ENCODE measurements at regions not wholly inside any gene's neighbourhood (a gene's known extent, or its start where the extent isn't known, plus 50 kb on each side); places are given as distances from the start of the nearest gene placed in this dataset.

GRCh38 chr18:78056011-78056410 is 806.4 kb downstream of the GALR1 start:
- TF ChIP-seq CTCF (IDR thresholded peaks at IDR 0.05; ENCODE audit: borderline replicate concordance, extremely low read depth, low read length, poor library complexity, severe bottlenecking) (no peak), EZH2 (IDR thresholded peaks at IDR 0.05; ENCODE audit: borderline replicate concordance, low read depth, low read length, severe bottlenecking) (no peak)
- no peaks in the 10 kb centered on the region for H3K9me3 ChIP-seq (ENCODE audit: insufficient read depth, low read length, severe bottlenecking)
- H3K27me3 ChIP-seq (ENCODE audit: insufficient read depth, low read length, poor library complexity) = peaks cover 14% of the 10 kb centered on the region
- DNase-seq (no peak), ATAC-seq (ENCODE audit: insufficient read depth, low read depth) (no peak)
- H3K79me2 ChIP-seq (ENCODE audit: insufficient read depth, low read length) = no peaks in the 10 kb centered on the region
- H3K4me3 ChIP-seq (ENCODE audit: low read depth in 1 of 2, low read length in 2 of 2) = no peak overlapping the region
- H3K36me3 ChIP-seq (ENCODE audit: insufficient read depth, low read length) = no peaks in the 10 kb centered on the region
- no peak overlapping the region for H3K4me2 ChIP-seq (ENCODE audit: insufficient read depth, low read length)
- no peaks in the 10 kb centered on the region for H3K4me1 ChIP-seq (ENCODE audit: insufficient read depth, low read length)
- H2AFZ ChIP-seq (ENCODE audit: low read depth, low read length) = no peak overlapping the region
- H4K20me1 ChIP-seq (ENCODE audit: insufficient read depth, low read length) = no peaks in the 10 kb centered on the region
- no peak overlapping the region for H3K9ac ChIP-seq (ENCODE audit: low read depth, low read length)
- H3K27ac ChIP-seq (ENCODE audit: low read length) = no peak overlapping the region

- H3K4me2 ChIP-seq (ENCODE audit: insufficient read depth, low read length) = no peak overlapping the region
- H4K20me1 ChIP-seq (ENCODE audit: insufficient read depth, low read length) = no peaks in the 10 kb centered on the region
- H3K36me3 ChIP-seq (ENCODE audit: insufficient read depth, low read length) = no peaks in the 10 kb centered on the region
- no peaks in the 10 kb centered on the region for H3K4me1 ChIP-seq (ENCODE audit: insufficient read depth, low read length)
- ATAC-seq (ENCODE audit: insufficient read depth, low read depth) = no peak
- H3K79me2 ChIP-seq (ENCODE audit: insufficient read depth, low read length) = no peaks in the 10 kb centered on the region
- DNase-seq = no peak
- H3K4me3 ChIP-seq (ENCODE audit: low read depth in 1 of 2, low read length in 2 of 2) = no peak overlapping the region
- TF ChIP-seq EZH2 (IDR thresholded peaks at IDR 0.05; ENCODE audit: borderline replicate concordance, low read depth, low read length, severe bottlenecking) = no peak
- TF ChIP-seq CTCF (IDR thresholded peaks at IDR 0.05; ENCODE audit: borderline replicate concordance, extremely low read depth, low read length, poor library complexity, severe bottlenecking) = no peak
- no peak overlapping the region for H3K27ac ChIP-seq (ENCODE audit: low read length)
- H3K27me3 ChIP-seq (ENCODE audit: insufficient read depth, low read length, poor library complexity) = peaks cover 9% of the 10 kb centered on the region
- no peaks in the 10 kb centered on the region for H3K9me3 ChIP-seq (ENCODE audit: insufficient read depth, low read length, severe bottlenecking)
- H3K9ac ChIP-seq (ENCODE audit: low read depth, low read length) = no peak overlapping the region
- no peak overlapping the region for H2AFZ ChIP-seq (ENCODE audit: low read depth, low read length)
These were observed 820.4 kb downstream of the GALR1 start for GRCh38 chr18:78069784-78070664.

GRCh38 chr18:78071166-78071710 is 821.6 kb downstream of the GALR1 start:
- Histone ChIP-seq H3K9ac (ENCODE audit: low read depth, low read length) (no peak overlapping the region), H3K27me3 (ENCODE audit: insufficient read depth, low read length, poor library complexity) (peaks cover 13% of the 10 kb centered on the region), H3K79me2 (ENCODE audit: insufficient read depth, low read length) (no peaks in the 10 kb centered on the region), H3K9me3 (ENCODE audit: insufficient read depth, low read length, severe bottlenecking) (no peaks in the 10 kb centered on the region), H4K20me1 (ENCODE audit: insufficient read depth, low read length) (no peaks in the 10 kb centered on the region), H3K4me1 (ENCODE audit: insufficient read depth, low read length) (no peaks in the 10 kb centered on the region), H3K36me3 (ENCODE audit: insufficient read depth, low read length) (no peaks in the 10 kb centered on the region), H2AFZ (ENCODE audit: low read depth, low read length) (no peak overlapping the region), H3K27ac (ENCODE audit: low read length) (no peak overlapping the region), H3K4me3 (ENCODE audit: low read depth in 1 of 2, low read length in 2 of 2) (no peak overlapping the region), H3K4me2 (ENCODE audit: insufficient read depth, low read length) (no peak overlapping the region)
- no peak for TF ChIP-seq EZH2 (IDR thresholded peaks at IDR 0.05; ENCODE audit: borderline replicate concordance, low read depth, low read length, severe bottlenecking)
- DNase-seq (no peak), ATAC-seq (ENCODE audit: insufficient read depth, low read depth) (no peak)

- Histone ChIP-seq H3K4me2 (ENCODE audit: insufficient read depth, low read length) (no peak overlapping the region), H3K4me3 (ENCODE audit: low read depth in 1 of 2, low read length in 2 of 2) (no peak overlapping the region), H3K27ac (ENCODE audit: low read length) (no peak overlapping the region), H3K36me3 (ENCODE audit: insufficient read depth, low read length) (no peaks in the 10 kb centered on the region), H3K27me3 (ENCODE audit: insufficient read depth, low read length, poor library complexity) (peaks cover 13% of the 10 kb centered on the region), H3K9me3 (ENCODE audit: insufficient read depth, low read length, severe bottlenecking) (no peaks in the 10 kb centered on the region), H4K20me1 (ENCODE audit: insufficient read depth, low read length) (no peaks in the 10 kb centered on the region), H3K79me2 (ENCODE audit: insufficient read depth, low read length) (no peaks in the 10 kb centered on the region), H3K4me1 (ENCODE audit: insufficient read depth, low read length) (no peaks in the 10 kb centered on the region), H2AFZ (ENCODE audit: low read depth, low read length) (no peak overlapping the region), H3K9ac (ENCODE audit: low read depth, low read length) (no peak overlapping the region)
- ATAC-seq (ENCODE audit: insufficient read depth, low read depth) (no peak), DNase-seq (no peak)
- TF ChIP-seq EZH2 (IDR thresholded peaks at IDR 0.05; ENCODE audit: borderline replicate concordance, low read depth, low read length, severe bottlenecking) (no peak), CTCF (IDR thresholded peaks at IDR 0.05; ENCODE audit: borderline replicate concordance, extremely low read depth, low read length, poor library complexity, severe bottlenecking) (no peak)
These were observed 822.1 kb downstream of the GALR1 start for GRCh38 chr18:78071776-78072175.

Data from DND-41 (cell line).